HEK293 (cell line): ENCODE measurements at regions not wholly inside any gene's neighbourhood (a gene's known extent, or its start where the extent isn't known, plus 50 kb on each side); places are given as distances from the start of the nearest gene placed in this dataset.

Experiments
- CTCF ChIA-PET: fragments of 350-600 bp; formaldehyde crosslinking; extraction: SDS; loops from one replicate; lab custom pipeline; 2021; ENCODE audit warnings: antibody characterized with exemption; lab: Yijun Ruan, JAX
- POLR2A ChIA-PET: fragments of 300-600 bp; formaldehyde crosslinking; extraction: SDS; loops from one replicate; lab custom pipeline; 2020; ENCODE audit warnings: antibody characterized with exemption, inconsistent platforms; lab: Yijun Ruan, JAX
- H3K27ac ChIP-seq: fragments of 200-500 bp; sonication (Bioruptor generic); 2 replicates; pipeline ENCODE4 v1.5.1; 2014; ENCODE audit warnings: low read depth, low read length, control low read depth, inconsistent platforms; ENCODE audit errors: extremely low read depth
- H3K36me3 ChIP-seq, 2 experiments: fragments of 200-500 bp in 1 of 2; sonication (Bioruptor generic) in 1 of 2; 1 replicate in 1 of 2; 2 replicates in 1 of 2; pipeline ENCODE4 v1.5.1; 2014 to 2017; ENCODE audit warnings: inconsistent platforms in 2 of 2, low read length in 2 of 2; ENCODE audit not compliant: control insufficient read depth in 2 of 2, insufficient read depth in 1 of 2
- H3K4me1 ChIP-seq: fragments of 200-500 bp; sonication (Bioruptor generic); 2 replicates; pipeline ENCODE4 v1.5.1; 2014; ENCODE audit warnings: mild to moderate bottlenecking, low read length, inconsistent platforms; ENCODE audit not compliant: control insufficient read depth, insufficient read depth
- H3K4me3 ChIP-seq: 2 replicates; pipeline ENCODE4 v1.5.1; 2011; ENCODE audit warnings: low read depth, mild to moderate bottlenecking, control low read depth, low read length, moderate library complexity
- H3K9me3 ChIP-seq: fragments of 200-500 bp; sonication (Bioruptor generic); 2 replicates; pipeline ENCODE4 v1.5.1; 2014; ENCODE audit warnings: low read depth, low read length, inconsistent platforms; ENCODE audit not compliant: control insufficient read depth, insufficient read depth
- ATF2 ChIP-seq: fragments of 450-650 bp; formaldehyde crosslinking; IDR thresholded peaks from 2 replicates; pipeline ENCODE4 v1.5.1; 2016; ENCODE audit warnings: missing biosample characterization, missing genetic modification characterization, low read depth
- EGR2 ChIP-seq: fragments of 450-650 bp; formaldehyde crosslinking; IDR thresholded peaks from 2 replicates; pipeline ENCODE4 v1.5.1; 2016; ENCODE audit warnings: low read depth, missing biosample characterization, missing genetic modification characterization
- KLF1 ChIP-seq: fragments of 450-650 bp; formaldehyde crosslinking; IDR thresholded peaks from 2 replicates; pipeline ENCODE4 v1.5.1; 2016; ENCODE audit warnings: missing biosample characterization, missing genetic modification characterization
- KLF8 ChIP-seq: fragments of 450-650 bp; formaldehyde crosslinking; IDR thresholded peaks from 2 replicates; pipeline ENCODE4 v1.5.1; 2016; ENCODE audit warnings: missing biosample characterization, missing genetic modification characterization
- PRDM10 ChIP-seq: fragments of 450-650 bp; formaldehyde crosslinking; IDR thresholded peaks from 2 replicates; pipeline ENCODE4 v1.5.1; 2016; ENCODE audit warnings: missing biosample characterization, missing genetic modification characterization
- PRDM4 ChIP-seq: fragments of 450-650 bp; formaldehyde crosslinking; IDR thresholded peaks from 2 replicates; pipeline ENCODE4 v1.5.1; 2017; ENCODE audit warnings: missing biosample characterization, missing genetic modification characterization
- ZBTB6 ChIP-seq: fragments of 450-650 bp; formaldehyde crosslinking; IDR thresholded peaks from 2 replicates; pipeline ENCODE4 v1.5.1; 2017; ENCODE audit warnings: missing biosample characterization, missing genetic modification characterization
- ZBTB7A ChIP-seq: fragments of 450-650 bp; formaldehyde crosslinking; IDR thresholded peaks from 2 replicates; pipeline ENCODE4 v1.5.1; 2016; ENCODE audit warnings: low read depth, missing biosample characterization, missing genetic modification characterization
- ZNF114 ChIP-seq: fragments of 450-650 bp; formaldehyde crosslinking; IDR thresholded peaks from 2 replicates; pipeline ENCODE4 v1.5.0; 2017; ENCODE audit warnings: missing biosample characterization, missing genetic modification characterization
- ZNF133 ChIP-seq: fragments of 450-650 bp; formaldehyde crosslinking; IDR thresholded peaks from 2 replicates; pipeline ENCODE4 v1.5.1; 2016; ENCODE audit warnings: missing biosample characterization, missing genetic modification characterization
- ZNF155 ChIP-seq: fragments of 450-650 bp; formaldehyde crosslinking; IDR thresholded peaks from 2 replicates; pipeline ENCODE4 v1.5.1; 2016; ENCODE audit warnings: missing biosample characterization, missing genetic modification characterization
- ZNF174 ChIP-seq: fragments of 450-650 bp; formaldehyde crosslinking; IDR thresholded peaks from 2 replicates; pipeline ENCODE4 v1.5.0; 2017; ENCODE audit warnings: missing biosample characterization, mild to moderate bottlenecking, missing genetic modification characterization
- ZNF184 ChIP-seq: fragments of 450-650 bp; IDR thresholded peaks from 2 replicates; pipeline ENCODE4 v1.5.1; 2018; ENCODE audit warnings: missing biosample characterization, mild to moderate bottlenecking, missing genetic modification characterization
- ZNF23 ChIP-seq: fragments of 450-650 bp; formaldehyde crosslinking; IDR thresholded peaks from 2 replicates; pipeline ENCODE4 v1.5.1; 2016; ENCODE audit warnings: missing biosample characterization, missing genetic modification characterization, borderline replicate concordance
- ZNF248 ChIP-seq: fragments of 450-650 bp; formaldehyde crosslinking; IDR thresholded peaks from 2 replicates; pipeline ENCODE4 v1.5.1; 2017; ENCODE audit warnings: missing biosample characterization, missing genetic modification characterization
- ZNF274 ChIP-seq, 2 experiments: fragments of 200-500 bp in 1 of 2; fragments of 450-650 bp in 1 of 2; sonication (Bioruptor generic) in 1 of 2; formaldehyde crosslinking in 1 of 2; IDR thresholded peaks; 2 replicates each; pipeline versions ENCODE4 v1.5.1 to v1.6.1; 2014 to 2016; ENCODE audit warnings: borderline replicate concordance in 1 of 2, inconsistent platforms in 1 of 2, low read length in 1 of 2, missing biosample characterization in 1 of 2, missing genetic modification characterization in 1 of 2
- ZNF394 ChIP-seq: fragments of 450-650 bp; formaldehyde crosslinking; IDR thresholded peaks from 2 replicates; pipeline ENCODE4 v1.5.1; 2016; ENCODE audit warnings: missing biosample characterization, missing genetic modification characterization, mild to moderate bottlenecking, moderate library complexity, borderline replicate concordance
- ZNF621 ChIP-seq: fragments of 450-650 bp; formaldehyde crosslinking; IDR thresholded peaks from 2 replicates; pipeline ENCODE4 v1.5.1; 2017; ENCODE audit warnings: missing biosample characterization, missing genetic modification characterization
- ZNF623 ChIP-seq: fragments of 450-650 bp; formaldehyde crosslinking; IDR thresholded peaks from 2 replicates; pipeline ENCODE4 v1.5.1; 2016; ENCODE audit warnings: missing biosample characterization, missing genetic modification characterization
- ZNF629 ChIP-seq: fragments of 450-650 bp; formaldehyde crosslinking; IDR thresholded peaks from 2 replicates; pipeline ENCODE4 v1.5.1; 2017; ENCODE audit warnings: missing biosample characterization, missing genetic modification characterization
- ZNF768 ChIP-seq: fragments of 450-650 bp; formaldehyde crosslinking; IDR thresholded peaks from 2 replicates; pipeline ENCODE4 v1.5.1; 2018; ENCODE audit warnings: missing biosample characterization, mild to moderate bottlenecking, missing genetic modification characterization
- ZSCAN23 ChIP-seq: fragments of 450-650 bp; formaldehyde crosslinking; IDR thresholded peaks from 2 replicates; pipeline ENCODE4 v1.5.1; 2016; ENCODE audit warnings: missing biosample characterization, missing genetic modification characterization

- POLR2A ChIA-PET: no interaction called here
- TF ChIP-seq KLF1 (no peak), ZNF23 (tag by site-specific recombination) (no peak)
- CTCF ChIA-PET: no interaction called here
Observed at GRCh38 chr10:35797187-35797586, 155.1 kb upstream of the FZD8 start.

GRCh38 chr10:35795131-35795824, 153.2 kb upstream of the FZD8 start:
- no peak overlapping the region for H3K27ac ChIP-seq
- POLR2A ChIA-PET: no interaction called here
- no peaks in the 10 kb centered on the region; the same call in 1 of the 2 replicates for H3K4me1 ChIP-seq
- no peaks in the 10 kb centered on the region for H3K9me3 ChIP-seq
- CTCF ChIA-PET: no interaction called here
- H3K4me3 ChIP-seq: no peak overlapping the region
- H3K36me3 ChIP-seq: no peaks in the 10 kb centered on the region
- TF ChIP-seq PRDM10 (tag by site-specific recombination) (peak; percentile 88), KLF8 (tag by site-specific recombination) (no peak), PRDM4 (tag by site-specific recombination) (no peak), ZNF248 (no peak), ZNF621 (tag by site-specific recombination) (no peak), ATF2 (tag by site-specific recombination) (no peak), ZNF133 (tag by site-specific recombination) (no peak), ZBTB7A (tag by site-specific recombination) (no peak), ZNF274 (IDR thresholded peaks at IDR 0.05; ENCODE audit: low read length) (no peak), ZNF274 (tag by site-specific recombination; IDR thresholded peaks at IDR 0.05; ENCODE audit: borderline replicate concordance) (no peak), ZNF394 (tag by site-specific recombination) (0 out of 2 replicates have a peak, but pooled peaks have one; percentile 23), ZNF623 (no peak), ZBTB6 (tag by site-specific recombination) (no peak), ZNF114 (no peak), ZNF184 (tag by site-specific recombination) (0 out of 2 replicates have a peak, but pooled peaks have one; percentile 35), ZNF155 (tag by site-specific recombination) (no peak), ZNF629 (tag by site-specific recombination) (peak; percentile 53), ZNF174 (tag by site-specific recombination) (no peak), ZSCAN23 (no peak), EGR2 (no peak), ZNF768 (tag by site-specific recombination) (no peak)

More at GRCh38 chr10:35797187-35797586, 155.1 kb upstream of the FZD8 start:
- Histone ChIP-seq H3K4me3 (no peak overlapping the region), H3K4me1 (no peaks in the 10 kb centered on the region; the same call in 1 of the 2 replicates), H3K36me3 (no peaks in the 10 kb centered on the region), H3K27ac (no peak overlapping the region), H3K9me3 (no peaks in the 10 kb centered on the region)
